ENCODE measurements at regions not wholly inside any gene's neighbourhood (a gene's known extent, or its start where the extent isn't known, plus 50 kb on each side); places are given as distances from the start of the nearest gene placed in this dataset.
"Not testable (repeated sequence)": the region's sequence is repeated elsewhere in the genome, so short reads cannot be mapped to it uniquely, and the experiment has no call there.

GRCh38 chr1:96095849-96096612 is 625.6 kb upstream of the PTBP2 start:
- no peak for DNase-seq

- DNase-seq, result no peak
These were observed 624.8 kb upstream of the PTBP2 start for GRCh38 chr1:96096613-96097321.

GRCh38 chr1:96104506-96104905 is 617.1 kb upstream of the PTBP2 start:
- DNase-seq, result no peak

GRCh38 chr1:96104906-96105305 is 616.7 kb upstream of the PTBP2 start:
- no peak for DNase-seq

GRCh38 chr1:96116731-96117130 is 604.9 kb upstream of the PTBP2 start:
- DNase-seq, result no peak

- no peak for DNase-seq
These were observed 591.2 kb upstream of the PTBP2 start for GRCh38 chr1:96130432-96130831.

- DNase-seq, result no peak
These were observed 576.9 kb upstream of the PTBP2 start for GRCh38 chr1:96144636-96145035.

- no peak for DNase-seq
These were observed 576.1 kb upstream of the PTBP2 start for GRCh38 chr1:96145492-96145891.

- DNase-seq, result not testable (repeated sequence)
These were observed 568.6 kb upstream of the PTBP2 start for GRCh38 chr1:96152957-96153356.

- no peak for DNase-seq
These were observed 564.5 kb upstream of the PTBP2 start for GRCh38 chr1:96157101-96157500.

GRCh38 chr1:96159379-96159778 is 562.2 kb upstream of the PTBP2 start:
- DNase-seq, result no peak

GRCh38 chr1:96164053-96164452 is 557.5 kb upstream of the PTBP2 start:
- no peak for DNase-seq

- no peak for DNase-seq
These were observed 543.5 kb upstream of the PTBP2 start for GRCh38 chr1:96178053-96178452.

GRCh38 chr1:96183485-96183884 is 538.1 kb upstream of the PTBP2 start:
- no peak for DNase-seq

- DNase-seq, result no peak
These were observed 537.7 kb upstream of the PTBP2 start for GRCh38 chr1:96183928-96184327.

- DNase-seq, result no peak
These were observed 536.4 kb upstream of the PTBP2 start for GRCh38 chr1:96185181-96185580.

GRCh38 chr1:96187020-96187419 is 534.6 kb upstream of the PTBP2 start:
- DNase-seq, result no peak

GRCh38 chr1:96191165-96191564 is 530.4 kb upstream of the PTBP2 start:
- no peak for DNase-seq

GRCh38 chr1:96206451-96206850 is 515.1 kb upstream of the PTBP2 start:
- DNase-seq, result no peak

GRCh38 chr1:96207936-96208335 is 513.6 kb upstream of the PTBP2 start:
- DNase-seq, result no peak

- no peak for DNase-seq
These were observed 513.2 kb upstream of the PTBP2 start for GRCh38 chr1:96208428-96208827.

- DNase-seq, result no peak
These were observed 511.5 kb upstream of the PTBP2 start for GRCh38 chr1:96210054-96210453.

GRCh38 chr1:96211202-96211601 is 510.4 kb upstream of the PTBP2 start:
- DNase-seq, result no peak

GRCh38 chr1:96214982-96215381 is 506.6 kb upstream of the PTBP2 start:
- DNase-seq, result no peak

GRCh38 chr1:96220651-96221050 is 500.9 kb upstream of the PTBP2 start:
- no peak for DNase-seq
